ENCODE measurements at regions not wholly inside any gene's neighbourhood (a gene's known extent, or its start where the extent isn't known, plus 50 kb on each side); places are given as distances from the start of the nearest gene placed in this dataset.

DNA sequence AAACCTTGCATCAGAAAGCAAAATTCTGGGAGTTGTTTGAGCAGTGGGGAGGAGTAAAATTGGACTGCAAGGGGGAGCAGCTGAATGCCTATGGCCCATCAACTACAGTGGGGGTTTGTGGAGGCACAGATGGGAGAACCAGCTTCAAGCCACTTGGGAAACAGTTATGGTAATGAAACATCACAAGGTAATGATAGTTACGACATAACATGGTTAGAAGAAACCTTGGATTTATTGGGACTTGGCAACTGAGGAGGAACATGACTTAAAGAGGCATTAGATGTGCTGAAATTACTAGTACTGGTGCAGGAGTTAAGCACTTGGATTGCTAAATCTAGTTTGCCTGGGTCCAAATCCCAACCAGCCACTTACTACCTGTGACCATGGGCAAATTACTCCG, 868.4 kb downstream of the KCNMA1 start:
- TF ChIP-seq, protein P1, sequence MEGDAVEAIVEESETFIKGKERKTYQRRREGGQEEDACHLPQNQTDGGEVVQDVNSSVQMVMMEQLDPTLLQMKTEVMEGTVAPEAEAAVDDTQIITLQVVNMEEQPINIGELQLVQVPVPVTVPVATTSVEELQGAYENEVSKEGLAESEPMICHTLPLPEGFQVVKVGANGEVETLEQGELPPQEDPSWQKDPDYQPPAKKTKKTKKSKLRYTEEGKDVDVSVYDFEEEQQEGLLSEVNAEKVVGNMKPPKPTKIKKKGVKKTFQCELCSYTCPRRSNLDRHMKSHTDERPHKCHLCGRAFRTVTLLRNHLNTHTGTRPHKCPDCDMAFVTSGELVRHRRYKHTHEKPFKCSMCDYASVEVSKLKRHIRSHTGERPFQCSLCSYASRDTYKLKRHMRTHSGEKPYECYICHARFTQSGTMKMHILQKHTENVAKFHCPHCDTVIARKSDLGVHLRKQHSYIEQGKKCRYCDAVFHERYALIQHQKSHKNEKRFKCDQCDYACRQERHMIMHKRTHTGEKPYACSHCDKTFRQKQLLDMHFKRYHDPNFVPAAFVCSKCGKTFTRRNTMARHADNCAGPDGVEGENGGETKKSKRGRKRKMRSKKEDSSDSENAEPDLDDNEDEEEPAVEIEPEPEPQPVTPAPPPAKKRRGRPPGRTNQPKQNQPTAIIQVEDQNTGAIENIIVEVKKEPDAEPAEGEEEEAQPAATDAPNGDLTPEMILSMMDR (IDR thresholded peaks at IDR 0.05) = no peak
- no peak for TF ChIP-seq EZH2 (IDR thresholded peaks at IDR 0.05; ENCODE audit: borderline replicate concordance, insufficient read depth, low read depth, low read length, poor library complexity, severe bottlenecking)

Measured in B cell (primary cell).